K562 (cell line): ENCODE measurements at regions not wholly inside any gene's neighbourhood (a gene's known extent, or its start where the extent isn't known, plus 50 kb on each side); places are given as distances from the start of the nearest gene placed in this dataset.
A peak's percentile ranks its signal among the peaks of the same experiment; 100 is the strongest.

Source experiments
- CBFB ChIP-seq: sonication (generic); formaldehyde crosslinking; IDR thresholded peaks from 2 replicates; pipeline ENCODE4 v1.4.0; 2020; ENCODE audit warnings: mild to moderate bottlenecking, missing genetic modification reagents
- CHD2 ChIP-seq: IDR thresholded peaks from 2 replicates; pipeline ENCODE4 v1.6.1; 2011; ENCODE audit warnings: low read depth, low read length
- HNRNPLL ChIP-seq: fragments of 200-400 bp; formaldehyde crosslinking; IDR thresholded peaks from 2 replicates; pipeline ENCODE4 v1.6.1; 2017; ENCODE audit warnings: low read length, low read depth, mild to moderate bottlenecking; ENCODE audit not compliant: poor library complexity, severe bottlenecking
- KLF13 ChIP-seq: fragments of 450-650 bp; IDR thresholded peaks from 2 replicates; pipeline ENCODE4 v1.6.1; 2016; ENCODE audit warnings: missing genetic modification characterization, low read depth, mild to moderate bottlenecking, missing compliant biosample characterization, moderate library complexity, borderline replicate concordance
- MED1 ChIP-seq: sonication (generic); formaldehyde crosslinking; IDR thresholded peaks from 2 replicates; pipeline ENCODE4 v1.8.1; 2023; ENCODE audit warnings: missing genetic modification reagents, borderline replicate concordance
- REST ChIP-seq, 2 experiments: fragments of 450-650 bp; formaldehyde crosslinking in 1 of 2; IDR thresholded peaks; 2 replicates each; pipeline versions ENCODE4 v1.4.0 to v1.6.1; 2014 to 2020; ENCODE audit warnings: mild to moderate bottlenecking in 2 of 2, borderline replicate concordance in 1 of 2, low read depth in 1 of 2
- TRIM24 ChIP-seq, 2 experiments: fragments of 450-650 bp; IDR thresholded peaks; 2 replicates each; pipeline ENCODE4 v1.6.1; 2016
- ZBTB26 ChIP-seq: fragments of 450-650 bp; formaldehyde crosslinking; IDR thresholded peaks from 2 replicates; pipeline ENCODE4 v1.4.0; 2022; ENCODE audit warnings: missing genetic modification characterization
- TF ChIP-seq, protein P1 (sequence below): sonication (generic); formaldehyde crosslinking; IDR thresholded peaks from 2 replicates; pipeline ENCODE4 v1.8.1; 2023; ENCODE audit warnings: mild to moderate bottlenecking, missing genetic modification reagents
- TF ChIP-seq, protein P2 (sequence below): fragments of 200-800 bp; sonication (Bioruptor generic); IDR thresholded peaks from 2 replicates; pipeline ENCODE4 v1.6.1; 2017; ENCODE audit warnings: missing genetic modification characterization, missing compliant biosample characterization
- TF ChIP-seq, protein P3 (sequence below): fragments of 250-450 bp; sonication (Bioruptor Pico); IDR thresholded peaks from 2 replicates; pipeline ENCODE4 v1.8.0; 2022; ENCODE audit warnings: inconsistent platforms, mild to moderate bottlenecking, moderate library complexity, borderline replicate concordance

DNA sequence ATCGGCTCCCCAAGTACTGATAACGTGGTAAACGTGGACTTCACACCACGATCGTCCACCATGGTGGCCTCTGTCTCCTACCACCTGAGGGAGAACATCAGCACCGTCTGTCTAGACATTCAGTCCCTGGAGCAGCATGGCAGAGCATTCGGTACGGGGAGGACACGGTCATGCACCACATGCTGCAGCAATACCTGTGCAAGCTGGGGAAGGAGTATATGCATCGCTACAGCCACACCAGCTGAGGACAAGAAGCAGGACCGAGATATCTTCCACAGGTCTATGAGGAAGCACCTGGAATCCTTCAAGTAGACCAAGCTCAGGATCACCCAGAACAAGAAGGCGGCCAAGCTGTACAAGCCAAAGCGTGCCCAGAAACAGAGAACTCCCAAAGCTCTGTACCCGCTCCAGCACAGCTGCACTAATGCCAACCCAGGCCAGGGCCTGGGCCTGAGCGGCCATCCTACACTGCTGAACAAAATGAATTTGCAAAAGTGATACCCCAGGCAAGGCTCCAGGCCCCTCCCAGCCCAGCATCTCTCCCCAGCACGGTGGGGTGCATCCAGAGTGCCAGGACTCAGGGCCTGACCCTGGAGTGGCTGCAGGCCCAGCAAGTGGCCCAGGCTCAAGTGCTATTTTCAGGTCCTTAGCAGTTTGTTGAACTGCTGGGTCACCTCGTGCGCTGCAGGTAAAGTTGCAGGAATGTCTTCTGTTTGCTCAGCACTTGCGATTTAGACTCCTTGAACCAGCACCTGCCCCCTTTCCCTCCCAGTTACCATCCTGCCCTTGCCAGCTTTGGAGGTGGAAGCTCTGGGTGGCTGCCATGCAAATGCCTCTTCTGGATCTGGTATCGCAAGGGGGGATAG, 119.3 kb upstream of the SERPIND1 start (continued):
- no peak for TF ChIP-seq HNRNPLL
- TF ChIP-seq KLF13 (tag) = no peak
- TF ChIP-seq CHD2 = peak; percentile 2; the same call in 1 of the 2 replicates
- TF ChIP-seq, protein P1, sequence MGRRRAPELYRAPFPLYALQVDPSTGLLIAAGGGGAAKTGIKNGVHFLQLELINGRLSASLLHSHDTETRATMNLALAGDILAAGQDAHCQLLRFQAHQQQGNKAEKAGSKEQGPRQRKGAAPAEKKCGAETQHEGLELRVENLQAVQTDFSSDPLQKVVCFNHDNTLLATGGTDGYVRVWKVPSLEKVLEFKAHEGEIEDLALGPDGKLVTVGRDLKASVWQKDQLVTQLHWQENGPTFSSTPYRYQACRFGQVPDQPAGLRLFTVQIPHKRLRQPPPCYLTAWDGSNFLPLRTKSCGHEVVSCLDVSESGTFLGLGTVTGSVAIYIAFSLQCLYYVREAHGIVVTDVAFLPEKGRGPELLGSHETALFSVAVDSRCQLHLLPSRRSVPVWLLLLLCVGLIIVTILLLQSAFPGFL = peak; percentile 74; the same call in 1 of the 2 replicates
- TF ChIP-seq MED1 (CRISPR knock-in tag) = peak; percentile 81; the same call in 1 of the 2 replicates
- TF ChIP-seq TRIM24 (IDR thresholded peaks at IDR 0.05) = no peak
- TF ChIP-seq, protein P2, sequence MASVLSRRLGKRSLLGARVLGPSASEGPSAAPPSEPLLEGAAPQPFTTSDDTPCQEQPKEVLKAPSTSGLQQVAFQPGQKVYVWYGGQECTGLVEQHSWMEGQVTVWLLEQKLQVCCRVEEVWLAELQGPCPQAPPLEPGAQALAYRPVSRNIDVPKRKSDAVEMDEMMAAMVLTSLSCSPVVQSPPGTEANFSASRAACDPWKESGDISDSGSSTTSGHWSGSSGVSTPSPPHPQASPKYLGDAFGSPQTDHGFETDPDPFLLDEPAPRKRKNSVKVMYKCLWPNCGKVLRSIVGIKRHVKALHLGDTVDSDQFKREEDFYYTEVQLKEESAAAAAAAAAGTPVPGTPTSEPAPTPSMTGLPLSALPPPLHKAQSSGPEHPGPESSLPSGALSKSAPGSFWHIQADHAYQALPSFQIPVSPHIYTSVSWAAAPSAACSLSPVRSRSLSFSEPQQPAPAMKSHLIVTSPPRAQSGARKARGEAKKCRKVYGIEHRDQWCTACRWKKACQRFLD (CRISPR knock-in tag) = no peak
- no peak for TF ChIP-seq ZBTB26 (CRISPR knock-in tag)
- TF ChIP-seq, protein P3, sequence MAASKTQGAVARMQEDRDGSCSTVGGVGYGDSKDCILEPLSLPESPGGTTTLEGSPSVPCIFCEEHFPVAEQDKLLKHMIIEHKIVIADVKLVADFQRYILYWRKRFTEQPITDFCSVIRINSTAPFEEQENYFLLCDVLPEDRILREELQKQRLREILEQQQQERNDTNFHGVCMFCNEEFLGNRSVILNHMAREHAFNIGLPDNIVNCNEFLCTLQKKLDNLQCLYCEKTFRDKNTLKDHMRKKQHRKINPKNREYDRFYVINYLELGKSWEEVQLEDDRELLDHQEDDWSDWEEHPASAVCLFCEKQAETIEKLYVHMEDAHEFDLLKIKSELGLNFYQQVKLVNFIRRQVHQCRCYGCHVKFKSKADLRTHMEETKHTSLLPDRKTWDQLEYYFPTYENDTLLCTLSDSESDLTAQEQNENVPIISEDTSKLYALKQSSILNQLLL (CRISPR knock-in tag) = no peak
- TF ChIP-seq CBFB = peak; percentile 34; the same call in 1 of the 2 replicates
- no peak for TF ChIP-seq REST (IDR thresholded peaks at IDR 0.05; ENCODE audit: borderline replicate concordance)
- no peak for TF ChIP-seq REST (CRISPR knock-in tag; IDR thresholded peaks at IDR 0.05; ENCODE audit: low read depth)
